Fibroblast of upper back skin (primary cell): ENCODE measurements at regions not wholly inside any gene's neighbourhood (a gene's known extent, or its start where the extent isn't known, plus 50 kb on each side); places are given as distances from the start of the nearest gene placed in this dataset.

Experiments used
- DNase-seq: peaks from one replicate; pipeline ENCODE4 v3.0.0-alpha.2; 2013

GRCh38 chr3:166190360-166190759, 353.1 kb upstream of the BCHE start:
- peak; percentile 44 for DNase-seq

GRCh38 chr3:166187237-166187636, 350.0 kb upstream of the BCHE start:
- DNase-seq, result no peak

- no peak for DNase-seq
Observed at GRCh38 chr3:166186003-166186402, 348.8 kb upstream of the BCHE start.

GRCh38 chr3:166177130-166177529, 339.9 kb upstream of the BCHE start:
- DNase-seq, result no peak

- no peak for DNase-seq
Observed at GRCh38 chr3:166171695-166172094, 334.5 kb upstream of the BCHE start.

- no peak for DNase-seq
Observed at GRCh38 chr3:166169681-166170080, 332.5 kb upstream of the BCHE start.

- DNase-seq, result no peak
Observed at GRCh38 chr3:166127969-166128368, 290.7 kb upstream of the BCHE start.

- DNase-seq, result no peak
Observed at GRCh38 chr3:166125179-166125578, 288.0 kb upstream of the BCHE start.

- DNase-seq, result peak; percentile 24
Observed at GRCh38 chr3:166123576-166123975, 286.4 kb upstream of the BCHE start.

- no peak for DNase-seq
Observed at GRCh38 chr3:166123088-166123487, 285.9 kb upstream of the BCHE start.

- DNase-seq, result no peak
Observed at GRCh38 chr3:166118049-166118448, 280.8 kb upstream of the BCHE start.

- no peak for DNase-seq
Observed at GRCh38 chr3:166114448-166114847, 277.2 kb upstream of the BCHE start.

- no peak for DNase-seq
Observed at GRCh38 chr3:166111562-166111961, 274.3 kb upstream of the BCHE start.

GRCh38 chr3:166110102-166110501, 272.9 kb upstream of the BCHE start:
- DNase-seq, result no peak

GRCh38 chr3:166104938-166105337, 267.7 kb upstream of the BCHE start:
- DNase-seq, result no peak

GRCh38 chr3:166100730-166101129, 263.5 kb upstream of the BCHE start:
- no peak for DNase-seq

- DNase-seq, result no peak
Observed at GRCh38 chr3:166089575-166089974, 252.4 kb upstream of the BCHE start.

GRCh38 chr3:166085164-166085856, 248.1 kb upstream of the BCHE start:
- DNase-seq, result no peak

- no peak for DNase-seq
Observed at GRCh38 chr3:166080096-166080495, 242.9 kb upstream of the BCHE start.

- no peak for DNase-seq
Observed at GRCh38 chr3:166071831-166072230, 234.6 kb upstream of the BCHE start.

- no peak for DNase-seq
Observed at GRCh38 chr3:166064476-166064875, 227.3 kb upstream of the BCHE start.

- DNase-seq, result no peak
Observed at GRCh38 chr3:166060789-166061479, 223.7 kb upstream of the BCHE start.

GRCh38 chr3:166052440-166052839, 215.2 kb upstream of the BCHE start:
- no peak for DNase-seq

- no peak for DNase-seq
Observed at GRCh38 chr3:166029507-166029906, 192.3 kb upstream of the BCHE start.
